Hematopoietic multipotent progenitor cell treated with erythropoietin and hydrocortisone succinate and interleukin-3 and kit ligand, for 8 days (in vitro differentiated cells): ENCODE measurements at regions not wholly inside any gene's neighbourhood (a gene's known extent, or its start where the extent isn't known, plus 50 kb on each side); places are given as distances from the start of the nearest gene placed in this dataset.
"Not testable (repeated sequence)": the region's sequence is repeated elsewhere in the genome, so short reads cannot be mapped to it uniquely, and the experiment has no call there.

Experiments
- DNase-seq: peaks from one replicate; pipeline ENCODE4 v3.0.0-alpha.2; 2015

DNA sequence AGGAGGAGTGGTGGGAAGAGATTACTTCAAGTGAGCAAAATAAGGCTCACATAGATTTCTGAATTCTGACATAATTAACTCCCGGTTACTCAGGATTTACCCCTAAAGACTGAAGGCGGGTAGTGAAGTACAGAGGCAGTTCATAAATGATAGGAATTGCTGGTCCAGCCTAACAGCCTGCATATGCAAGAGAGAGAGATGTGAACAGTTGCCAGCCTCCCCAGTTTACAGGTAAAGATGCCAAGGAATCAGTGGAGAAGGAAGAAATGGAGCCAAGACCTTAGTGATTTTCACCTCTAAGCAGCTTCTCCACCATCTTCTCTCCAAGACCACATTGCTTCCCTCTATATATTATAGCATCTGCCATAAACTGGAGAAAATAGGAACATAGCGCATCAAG lies 91.8 kb upstream of the THUMPD2 start:
- DNase-seq = no peak

DNA sequence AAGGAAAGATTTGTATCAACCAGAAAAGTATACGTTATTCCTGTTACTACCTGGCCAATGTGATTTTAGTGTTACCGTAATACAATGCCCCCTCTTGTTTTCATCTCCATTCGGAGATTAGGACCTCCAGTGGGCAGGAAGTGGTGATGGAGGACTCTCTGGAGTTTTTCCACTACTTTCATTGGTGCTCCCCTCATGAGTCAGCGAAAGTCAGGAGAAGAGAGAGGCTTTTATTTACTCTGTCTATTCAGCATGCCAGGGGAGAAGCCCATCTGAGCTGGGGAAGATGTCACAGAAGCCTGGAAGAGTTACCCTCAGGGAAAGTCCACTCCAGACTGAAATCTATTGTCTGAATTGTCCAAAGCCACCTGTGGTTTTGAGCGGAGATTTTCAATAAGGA lies 88.2 kb upstream of the THUMPD2 start:
- no peak for DNase-seq

DNA sequence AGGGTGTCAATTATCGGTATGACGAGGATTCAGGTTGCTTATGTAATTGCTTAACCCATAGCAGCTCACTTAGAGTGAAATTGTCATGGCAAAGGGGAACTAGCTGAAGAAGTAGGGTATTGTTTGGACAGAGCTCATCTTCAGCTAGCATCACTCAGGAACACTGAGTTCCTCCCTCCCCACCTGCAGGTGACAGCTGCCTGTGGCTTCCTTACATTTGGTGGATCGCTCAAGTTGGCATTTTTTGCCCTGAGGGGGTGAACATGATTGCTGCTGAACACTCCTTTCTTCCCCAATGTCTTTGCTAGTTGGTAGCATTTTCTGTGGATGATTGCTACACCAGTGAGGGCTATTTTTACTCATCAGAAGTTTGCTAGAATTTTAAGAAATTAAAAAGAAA lies 86.7 kb upstream of the THUMPD2 start:
- no peak for DNase-seq

DNA sequence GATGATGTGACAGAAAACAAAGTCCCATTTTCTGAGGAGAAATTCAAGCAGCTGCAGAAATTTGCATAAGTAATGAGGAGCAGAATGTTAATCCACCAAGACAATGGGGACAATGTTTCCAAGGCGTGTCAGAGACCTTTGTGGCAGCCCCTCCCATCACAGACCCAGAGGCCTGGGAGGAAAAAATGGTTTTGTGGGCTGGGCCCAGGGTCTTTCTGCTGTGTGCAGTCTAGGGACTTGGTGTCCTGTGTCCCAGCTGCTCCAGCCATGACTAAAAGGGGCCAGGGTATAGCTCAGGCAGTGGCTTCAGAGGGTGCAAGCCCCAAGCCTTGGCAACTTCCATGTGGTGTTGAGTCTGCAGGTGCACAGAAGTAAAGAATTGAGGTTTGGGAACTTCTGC lies 84.6 kb upstream of the THUMPD2 start:
- not testable (repeated sequence) for DNase-seq

DNA sequence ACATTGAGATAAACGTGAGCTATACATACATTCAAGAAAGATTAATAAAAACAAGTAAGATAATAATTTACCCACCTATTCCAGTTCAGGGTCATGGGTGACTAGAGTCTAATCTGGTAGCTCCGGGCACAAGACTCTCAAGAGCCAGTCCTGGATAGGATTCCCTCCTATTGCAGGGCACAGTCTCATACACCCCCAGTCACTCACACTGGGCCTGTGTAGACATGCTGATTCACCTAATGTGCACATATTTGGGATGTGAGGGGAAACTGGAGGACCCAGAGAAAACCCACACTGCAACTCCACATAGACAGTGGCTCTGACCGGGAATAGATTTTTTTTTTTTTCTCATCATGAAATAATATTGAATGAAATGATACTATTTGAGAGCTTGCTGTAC lies 81.5 kb upstream of the THUMPD2 start:
- no peak for DNase-seq

DNA sequence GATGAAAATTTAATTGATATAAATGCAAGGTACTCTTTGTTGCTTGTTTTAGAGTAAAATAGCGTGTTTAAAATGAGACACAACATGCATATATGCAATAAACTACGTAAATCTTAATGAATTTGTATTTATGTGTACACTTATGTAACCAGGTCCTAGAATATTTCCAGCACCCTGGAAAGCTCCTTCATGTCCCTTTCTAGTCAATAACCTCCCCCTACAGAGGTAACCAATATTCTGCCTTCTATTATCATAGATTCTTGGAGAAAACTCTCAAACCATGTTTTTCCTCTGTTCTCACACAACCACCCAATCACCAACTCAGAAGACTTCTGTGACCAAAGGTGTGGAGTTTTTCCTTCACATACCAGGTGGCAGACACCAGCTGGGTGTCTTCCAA lies 79.6 kb upstream of the THUMPD2 start:
- DNase-seq = no peak

DNA sequence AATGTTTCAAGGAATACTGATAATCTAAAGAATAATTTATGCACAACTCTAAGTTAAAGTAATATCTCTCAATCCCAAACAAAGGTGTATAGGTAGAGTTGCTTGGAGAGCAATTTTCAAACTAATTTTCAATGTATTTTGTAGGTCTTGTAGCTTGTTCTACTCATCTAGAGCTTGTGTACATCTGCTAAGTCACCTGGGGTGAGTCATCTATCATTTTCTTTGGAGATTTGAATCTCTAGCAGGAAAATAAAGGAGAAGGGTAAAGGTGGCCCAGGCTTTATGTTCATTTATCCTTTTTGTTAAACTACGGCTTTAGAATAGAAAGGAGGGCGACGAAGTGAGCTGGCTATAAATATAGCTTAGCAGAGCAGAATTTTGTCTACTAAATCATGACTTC lies 76.8 kb upstream of the THUMPD2 start:
- DNase-seq = no peak

DNA sequence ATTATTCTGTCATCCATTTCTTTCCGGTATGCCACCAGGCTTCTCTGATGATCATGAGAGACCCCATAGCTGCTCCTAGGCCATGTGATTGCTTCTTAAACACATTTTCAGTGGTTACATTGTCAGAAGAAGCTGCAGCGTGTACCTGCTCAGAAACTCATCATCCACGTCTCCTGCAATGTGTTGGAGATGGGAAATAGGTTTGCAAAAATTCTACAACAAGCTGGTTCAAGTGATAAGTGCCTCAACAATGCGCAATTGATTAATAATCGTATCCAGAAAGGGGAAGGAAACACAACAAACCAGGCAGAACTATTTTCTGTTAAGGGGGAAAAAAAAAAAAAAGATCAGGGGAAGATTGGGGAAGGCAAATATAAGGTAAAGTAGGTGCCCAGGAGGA lies 75.7 kb upstream of the THUMPD2 start:
- DNase-seq = no peak

DNA sequence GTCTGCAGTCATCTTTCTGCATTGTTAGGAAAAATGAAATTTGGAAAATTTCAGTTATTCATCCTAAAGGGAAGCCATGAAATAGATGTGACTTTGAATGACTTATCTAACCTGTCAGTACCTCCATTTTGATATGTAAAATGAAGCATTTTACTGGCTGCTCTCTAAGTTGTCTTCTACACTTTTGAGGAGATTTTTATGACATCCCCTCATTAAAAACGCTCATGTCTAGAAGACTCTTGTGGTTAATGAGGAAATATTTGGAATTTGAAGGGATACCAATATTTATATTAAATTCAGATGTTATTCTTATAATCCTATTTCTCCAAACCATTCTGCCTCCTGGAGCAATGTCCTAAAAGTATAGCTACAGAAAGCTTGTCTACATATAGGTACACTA lies 73.8 kb upstream of the THUMPD2 start:
- DNase-seq = no peak

DNA sequence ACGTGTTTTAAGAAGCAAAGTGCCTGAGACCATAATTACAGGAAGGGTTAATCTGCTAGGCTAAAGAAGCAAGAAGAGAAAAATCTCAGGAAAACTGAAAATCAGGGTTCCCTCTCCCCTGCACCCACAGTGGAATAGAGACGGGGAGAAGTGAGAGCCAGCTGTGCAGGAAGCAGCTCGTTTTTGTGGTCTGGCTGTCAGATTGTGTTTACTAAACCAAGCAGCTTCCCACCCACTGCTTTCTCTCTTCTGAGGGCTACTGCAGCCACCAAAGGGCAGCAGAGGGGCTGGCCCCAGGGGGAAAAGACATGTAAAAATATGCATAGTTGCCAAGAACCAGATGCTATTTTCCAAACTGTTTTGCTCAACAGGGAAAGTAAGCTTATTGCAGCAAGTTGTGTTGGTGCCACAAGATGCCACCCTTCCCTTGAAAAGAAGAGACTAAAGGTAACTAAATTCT lies 72.6 kb upstream of the THUMPD2 start:
- no peak for DNase-seq

DNA sequence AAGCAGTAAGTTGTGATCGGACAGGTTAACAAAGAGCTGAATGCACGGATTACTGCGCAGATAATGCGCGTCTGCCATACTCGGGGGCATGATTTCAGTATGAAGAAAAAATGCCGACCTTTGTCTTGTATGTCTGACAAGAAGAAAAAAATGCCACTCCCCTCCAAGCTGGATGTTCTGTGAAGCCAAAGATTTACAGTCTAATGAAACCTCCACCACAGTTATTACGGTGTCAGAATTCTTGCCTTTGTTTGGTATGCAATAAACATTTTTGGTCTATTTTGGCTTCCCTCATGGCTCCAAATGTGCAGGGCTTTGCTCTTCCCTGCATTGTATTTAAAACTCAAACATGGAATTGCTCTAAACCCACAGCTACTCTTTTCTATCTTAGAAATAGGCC lies 72.2 kb upstream of the THUMPD2 start:
- no peak for DNase-seq

DNA sequence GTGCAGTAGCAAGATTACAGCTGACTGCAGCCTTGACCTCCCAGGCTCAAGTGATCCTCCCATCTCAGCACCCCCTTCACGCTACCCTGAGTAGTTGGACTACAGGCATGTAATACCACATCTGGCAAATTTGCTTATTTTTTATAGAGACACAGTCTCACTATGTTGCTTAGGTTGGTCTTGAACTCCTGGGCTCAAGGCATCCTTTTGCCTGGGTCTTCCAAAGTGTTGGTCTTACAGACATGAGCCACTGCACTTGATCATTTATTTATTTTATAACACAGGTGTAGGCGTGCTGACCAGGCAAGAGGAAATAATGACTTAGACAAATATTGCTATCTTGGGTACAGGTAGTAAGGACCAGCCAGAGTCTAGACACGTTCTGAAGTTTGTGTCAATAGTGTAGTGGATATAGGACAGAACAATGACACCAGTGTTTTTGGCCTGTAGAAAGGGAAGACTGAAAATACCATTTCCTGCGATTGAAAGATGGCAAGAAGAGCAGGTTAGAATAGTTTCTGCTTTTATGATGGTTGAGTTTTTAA lies 71.0 kb upstream of the THUMPD2 start:
- no peak for DNase-seq

DNA sequence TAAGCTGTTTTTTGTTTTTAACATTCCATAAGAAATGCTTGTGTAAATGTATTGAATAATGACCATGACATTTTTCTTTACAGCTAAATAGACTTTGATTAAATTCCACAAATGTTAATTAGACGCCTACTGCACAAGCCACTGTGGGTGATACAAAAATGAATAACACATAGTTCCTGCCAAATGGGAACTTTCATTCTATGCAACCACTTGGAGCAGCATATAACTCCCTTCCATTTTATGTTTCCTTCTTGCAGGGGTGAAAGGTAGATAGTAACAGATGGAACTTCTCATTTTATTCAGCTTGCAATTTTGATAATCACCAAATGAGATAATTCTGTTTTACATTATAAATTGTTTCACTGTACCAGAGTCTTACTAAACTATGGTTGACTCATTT lies 70.0 kb upstream of the THUMPD2 start:
- DNase-seq = no peak

DNA sequence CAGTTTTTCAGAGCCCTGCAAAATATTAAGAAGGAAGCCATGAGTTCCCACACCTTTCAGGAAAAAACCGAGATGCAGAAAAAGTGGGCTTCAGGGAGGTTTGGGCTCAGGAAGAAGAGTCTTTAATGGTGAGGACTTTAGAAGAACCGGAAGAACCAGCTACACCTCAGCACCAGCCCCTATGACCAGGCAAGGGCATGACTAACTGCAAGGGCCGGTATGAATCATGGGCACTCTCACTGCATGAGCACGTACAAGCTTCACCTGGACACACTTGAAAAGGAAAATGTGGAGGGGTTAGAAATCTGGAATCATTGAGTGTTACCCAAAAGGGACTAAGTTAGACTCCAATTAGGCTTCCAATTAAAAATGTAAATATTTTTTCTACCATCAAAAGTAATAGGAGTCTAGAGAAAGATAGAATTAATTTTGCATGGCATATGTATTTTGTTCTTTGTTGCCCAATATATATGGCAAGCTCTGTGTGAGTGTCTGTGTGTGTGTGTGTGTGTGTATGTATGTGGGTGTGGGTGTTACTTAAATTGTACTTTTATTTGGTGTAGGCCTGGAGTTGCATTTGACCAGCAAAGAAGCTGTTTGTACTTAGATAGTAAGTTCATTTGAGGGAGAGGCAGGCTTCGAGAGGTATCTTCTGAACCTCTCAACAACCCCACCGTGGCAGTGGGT lies 66.5 kb upstream of the THUMPD2 start:
- DNase-seq = no peak

DNA sequence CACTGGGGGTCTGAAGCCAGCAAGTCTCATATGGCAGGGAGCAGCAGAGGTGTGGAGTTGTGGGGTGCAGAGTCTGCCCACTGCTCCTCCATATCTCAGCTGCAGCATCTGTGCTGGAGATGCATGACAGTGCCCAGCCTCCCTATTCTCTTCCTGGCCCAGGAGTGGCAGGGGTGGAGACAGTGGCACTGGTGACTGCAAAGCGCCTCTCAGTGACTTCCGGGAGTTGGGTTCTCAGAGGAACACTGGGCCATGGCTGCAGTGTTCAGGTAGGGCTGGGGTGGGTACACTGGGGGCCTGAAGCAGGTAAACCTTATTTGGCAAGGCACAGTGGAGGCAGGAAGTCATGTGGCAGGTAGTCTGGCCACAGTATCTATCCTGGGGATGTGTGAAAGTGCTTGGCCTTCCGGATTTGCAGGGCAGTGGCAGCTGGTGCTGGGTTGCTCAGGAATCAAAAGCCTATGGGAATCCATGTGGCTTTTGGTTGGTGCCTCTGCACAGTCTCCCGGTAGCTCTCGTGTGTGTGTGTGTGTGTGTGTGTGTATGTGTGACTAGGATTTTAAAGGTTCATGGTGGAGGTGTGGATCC lies 60.3 kb upstream of the THUMPD2 start:
- DNase-seq = no peak

DNA sequence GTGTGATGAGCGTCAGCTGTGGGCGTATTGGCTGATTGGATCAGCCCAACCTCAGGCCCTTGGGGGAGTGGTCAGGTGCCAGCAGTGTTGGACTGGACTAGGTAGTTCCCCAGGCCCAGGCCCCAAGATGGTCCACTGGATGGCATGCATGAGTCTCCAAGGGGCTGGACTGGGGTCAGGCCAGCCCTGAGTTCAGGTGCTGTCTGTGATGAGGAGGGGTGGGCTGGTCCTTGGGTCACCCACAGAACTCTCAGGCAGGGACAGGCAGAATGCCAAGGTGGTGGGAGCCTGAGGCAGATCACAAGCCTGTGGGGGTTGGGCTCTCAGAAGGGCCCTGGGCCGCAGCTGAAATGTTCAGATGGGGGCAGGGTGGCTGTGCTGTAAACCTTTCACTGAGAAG lies 59.5 kb upstream of the THUMPD2 start:
- DNase-seq = no peak

DNA sequence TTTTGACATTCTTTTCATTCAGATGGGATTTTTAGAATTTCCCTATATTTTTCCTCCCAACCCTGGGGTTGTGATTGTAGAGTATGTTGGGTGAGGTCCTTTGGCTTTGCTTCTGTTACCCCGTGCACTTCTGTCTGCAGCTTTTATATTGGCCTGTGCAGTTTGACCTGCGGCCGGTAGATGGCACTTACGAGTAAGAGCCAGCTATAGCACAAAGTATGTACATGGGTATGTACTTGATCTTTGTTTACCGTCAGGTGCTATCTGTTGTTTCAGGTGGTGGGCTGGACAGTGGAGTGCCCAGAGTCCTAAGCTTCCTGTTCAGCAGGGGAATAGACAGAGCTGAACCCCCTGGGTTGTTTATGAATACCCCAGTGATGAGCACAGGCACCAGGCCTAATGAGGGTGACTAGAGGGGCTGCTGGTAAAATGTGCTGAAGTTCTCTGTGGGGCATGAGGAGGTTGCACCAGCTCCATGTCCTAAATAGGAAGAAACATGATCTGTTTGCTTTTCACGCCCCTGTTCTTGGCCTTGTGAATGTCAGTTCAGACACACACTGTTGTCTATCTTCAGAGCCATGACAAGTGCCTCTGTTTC lies 58.9 kb upstream of the THUMPD2 start:
- DNase-seq = peak; percentile 19

DNA sequence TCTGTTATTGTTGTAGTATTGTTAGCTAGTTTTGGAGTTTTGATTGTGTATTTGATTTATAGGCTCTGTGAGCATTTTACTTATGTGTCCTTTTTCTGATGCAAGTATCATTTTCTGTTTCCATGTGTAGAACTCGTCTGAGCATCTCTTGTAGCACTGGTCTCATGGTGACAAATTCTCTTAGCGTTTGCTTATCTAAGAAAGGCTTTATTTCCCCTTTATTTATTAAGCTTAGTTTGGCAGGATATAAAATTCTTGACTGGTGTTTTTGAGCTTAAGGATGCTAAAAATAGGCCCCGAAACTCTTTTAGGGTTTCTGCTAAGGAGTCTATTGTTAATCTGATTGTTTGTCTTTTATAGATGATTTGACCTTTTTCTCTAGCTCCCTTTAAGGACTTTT lies 57.6 kb upstream of the THUMPD2 start:
- DNase-seq = no peak

DNA sequence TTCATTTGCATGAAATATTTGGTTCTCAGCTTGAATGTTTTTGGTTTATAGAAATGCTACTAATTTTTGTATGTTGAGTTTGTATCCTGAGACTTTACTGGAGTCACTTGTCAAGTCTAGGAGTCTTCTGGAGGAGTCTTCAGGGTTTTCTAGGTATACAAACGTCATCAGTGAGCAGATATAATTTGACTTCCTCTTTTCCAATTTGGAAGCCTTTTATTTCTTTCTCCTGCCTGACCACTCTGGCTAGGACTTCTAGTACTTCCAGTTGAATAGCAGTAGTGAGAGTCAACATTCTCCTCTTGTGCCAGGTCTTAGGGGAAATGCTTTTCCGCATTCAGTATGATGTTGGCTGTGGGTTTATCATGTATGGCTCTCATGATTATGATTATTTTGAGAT lies 55.4 kb upstream of the THUMPD2 start:
- no peak for DNase-seq

DNA sequence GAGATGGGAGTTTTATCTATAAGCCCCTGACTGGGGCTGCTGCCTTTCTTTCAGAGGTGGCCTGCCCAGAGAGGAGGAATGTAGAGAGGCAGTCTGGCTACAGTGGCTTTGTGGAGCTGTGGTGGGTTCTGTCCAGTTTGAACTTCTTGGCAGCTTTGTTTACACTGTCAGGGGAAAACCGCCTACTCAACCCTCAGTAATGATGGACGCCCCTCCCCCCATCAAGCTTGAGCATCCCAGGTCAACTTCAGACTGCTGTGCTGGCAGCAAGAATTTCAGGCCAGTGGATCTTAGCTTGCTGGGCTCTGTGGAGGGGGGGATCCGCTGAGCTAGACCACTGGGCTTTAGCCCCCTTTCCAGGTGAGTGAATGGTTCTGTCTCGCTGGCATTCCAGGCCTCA lies 51.6 kb upstream of the THUMPD2 start:
- DNase-seq = not testable (repeated sequence)
